ENCODE measurements at regions not wholly inside any gene's neighbourhood (a gene's known extent, or its start where the extent isn't known, plus 50 kb on each side); places are given as distances from the start of the nearest gene placed in this dataset.
"Not testable (repeated sequence)": the region's sequence is repeated elsewhere in the genome, so short reads cannot be mapped to it uniquely, and the experiment has no call there.

- peaks cover 6% of the 10 kb centered on the region for H3K36me3 Mint-ChIP-seq (ENCODE audit: low read depth)
- no peak overlapping the region for H3K27ac Mint-ChIP-seq
- no peaks in the 10 kb centered on the region for H3K9me3 Mint-ChIP-seq
- no peaks in the 10 kb centered on the region for H3K4me1 Mint-ChIP-seq
- no peaks in the 10 kb centered on the region for H3K27me3 Mint-ChIP-seq
- intact Hi-C loops (cut with micrococcal nuclease): no loop called here
- DNase-seq: no peak
- H3K4me3 Mint-ChIP-seq: no peak overlapping the region
These were observed 105.4 kb downstream of the MIAT start for GRCh38 chr22:26762503-26763472.

- H3K4me3 Mint-ChIP-seq: no peak overlapping the region
- H3K9me3 Mint-ChIP-seq: no peaks in the 10 kb centered on the region
- intact Hi-C loops (cut with micrococcal nuclease): no loop called here
- no peaks in the 10 kb centered on the region for H3K27me3 Mint-ChIP-seq
- no peak overlapping the region for H3K27ac Mint-ChIP-seq
- no peak for DNase-seq
- H3K36me3 Mint-ChIP-seq (ENCODE audit: low read depth): peaks cover 6% of the 10 kb centered on the region
- H3K4me1 Mint-ChIP-seq: no peaks in the 10 kb centered on the region
These were observed 106.4 kb downstream of the MIAT start for GRCh38 chr22:26763633-26764361.

DNA sequence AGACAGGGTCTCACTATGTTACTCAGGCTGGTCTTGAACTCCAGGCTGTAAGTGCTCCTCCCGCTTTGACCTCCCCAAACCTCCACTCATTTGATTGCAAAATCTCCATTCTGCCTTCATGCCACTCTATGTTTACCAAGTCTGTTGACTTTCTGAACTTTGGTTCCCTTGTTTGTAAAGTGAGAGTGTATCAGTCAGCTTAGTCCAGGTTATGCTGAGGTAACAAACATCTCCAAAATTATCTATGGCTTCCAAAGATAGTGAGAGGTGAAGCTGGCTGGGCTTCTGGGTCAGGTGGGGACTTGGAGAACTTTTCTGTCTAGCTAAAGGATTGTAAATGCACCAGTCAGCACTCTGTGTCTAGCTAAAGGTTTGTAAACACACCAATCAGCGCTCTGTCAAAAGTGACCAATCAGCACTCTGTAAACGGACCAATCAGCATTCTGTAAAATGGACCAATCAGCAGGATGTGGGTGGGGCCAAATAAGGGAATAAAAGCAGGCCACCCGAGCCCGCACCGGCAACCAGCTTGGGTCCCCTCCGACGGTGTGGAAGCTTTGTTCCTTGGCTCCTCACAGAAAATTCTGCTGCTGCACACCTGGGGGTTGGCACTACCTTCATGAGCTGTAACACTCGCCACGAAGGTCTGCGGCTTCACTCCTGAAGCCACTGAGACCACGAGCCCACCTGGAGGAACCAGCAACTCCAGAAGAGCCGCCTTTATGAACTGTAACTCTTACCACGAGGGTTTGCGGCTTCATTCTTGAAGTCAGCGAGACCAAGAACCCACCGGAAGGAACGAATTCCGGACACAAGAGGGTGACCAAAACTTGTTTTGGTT, 109.3 kb downstream of the MIAT start:
- Mint-ChIP-seq H3K4me3 (no peak overlapping the region), H3K27me3 (no peaks in the 10 kb centered on the region), H3K36me3 (ENCODE audit: low read depth) (peaks cover 6% of the 10 kb centered on the region), H3K9me3 (no peaks in the 10 kb centered on the region), H3K27ac (no peak overlapping the region), H3K4me1 (no peaks in the 10 kb centered on the region)
- no peak for DNase-seq
- intact Hi-C loops (cut with micrococcal nuclease): no loop called here

- Mint-ChIP-seq H3K9me3 (no peaks in the 10 kb centered on the region), H3K36me3 (ENCODE audit: low read depth) (peaks cover 6% of the 10 kb centered on the region), H3K4me1 (no peaks in the 10 kb centered on the region), H3K4me3 (no peak overlapping the region), H3K27me3 (no peaks in the 10 kb centered on the region), H3K27ac (no peak overlapping the region)
- DNase-seq: no peak
- intact Hi-C loops (cut with micrococcal nuclease): no loop called here
These were observed 110.2 kb downstream of the MIAT start for GRCh38 chr22:26767351-26768155.

GRCh38 chr22:26768156-26768515, 110.7 kb downstream of the MIAT start:
- no peak for DNase-seq
- Mint-ChIP-seq H3K27ac (no peak overlapping the region), H3K27me3 (no peaks in the 10 kb centered on the region), H3K4me3 (no peak overlapping the region), H3K9me3 (no peaks in the 10 kb centered on the region), H3K4me1 (no peaks in the 10 kb centered on the region), H3K36me3 (ENCODE audit: low read depth) (peaks cover 6% of the 10 kb centered on the region)
- intact Hi-C loops (cut with micrococcal nuclease): no loop called here

DNA sequence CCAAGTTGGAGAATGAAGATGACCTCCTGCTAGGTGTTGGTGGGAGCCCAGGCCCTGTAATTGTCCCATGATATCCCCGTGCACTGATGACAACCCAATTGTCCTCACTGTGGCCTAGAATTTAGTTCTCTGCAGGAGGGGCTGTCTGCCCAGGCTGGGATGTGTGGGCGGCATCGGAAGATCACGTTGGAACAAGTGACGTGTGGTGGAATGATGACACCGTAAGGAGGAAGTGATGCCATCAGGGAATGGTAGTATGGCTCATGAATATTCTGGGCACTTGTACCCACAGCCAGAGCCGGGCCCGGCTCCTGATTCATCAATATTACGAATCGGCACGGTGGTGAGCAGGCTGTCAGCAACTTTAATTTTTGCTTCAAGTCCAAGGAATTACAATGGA, 111.6 kb downstream of the MIAT start:
- Mint-ChIP-seq H3K36me3 (ENCODE audit: low read depth) (peaks cover 6% of the 10 kb centered on the region), H3K27ac (no peak overlapping the region), H3K9me3 (no peaks in the 10 kb centered on the region), H3K27me3 (no peaks in the 10 kb centered on the region), H3K4me3 (no peak overlapping the region), H3K4me1 (no peaks in the 10 kb centered on the region)
- intact Hi-C loops (cut with micrococcal nuclease): no loop called here
- no peak for DNase-seq

DNA sequence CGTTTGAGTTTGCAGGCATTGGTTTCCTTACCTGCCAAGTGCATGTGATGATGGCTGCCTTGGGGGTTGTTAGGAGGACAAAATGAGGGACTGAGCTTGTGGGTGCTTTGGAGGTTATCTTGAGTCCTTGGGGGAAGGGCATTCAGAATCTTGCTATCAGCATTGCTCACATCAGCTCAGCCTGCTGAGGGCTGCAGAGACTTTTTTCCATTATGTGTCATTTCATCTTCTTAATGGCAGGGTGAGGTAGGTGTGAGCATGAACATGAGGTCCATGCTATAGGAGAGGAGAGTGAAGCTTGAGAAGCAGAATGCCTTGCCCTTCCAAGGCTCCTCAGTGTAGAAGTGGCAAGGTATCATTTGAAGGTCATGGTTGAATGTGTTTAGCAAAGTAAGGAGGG, 112.3 kb downstream of the MIAT start:
- Mint-ChIP-seq H3K4me1 (no peaks in the 10 kb centered on the region), H3K27me3 (no peaks in the 10 kb centered on the region), H3K4me3 (no peak overlapping the region), H3K36me3 (ENCODE audit: low read depth) (peaks cover 8% of the 10 kb centered on the region), H3K27ac (no peak overlapping the region), H3K9me3 (no peaks in the 10 kb centered on the region)
- intact Hi-C loops (cut with micrococcal nuclease): no loop called here
- DNase-seq: no peak

GRCh38 chr22:26770624-26771023, 113.2 kb downstream of the MIAT start:
- intact Hi-C loops (cut with micrococcal nuclease): no loop called here
- Mint-ChIP-seq H3K27me3 (no peaks in the 10 kb centered on the region), H3K9me3 (no peaks in the 10 kb centered on the region), H3K27ac (no peak overlapping the region), H3K4me3 (no peak overlapping the region), H3K4me1 (no peaks in the 10 kb centered on the region), H3K36me3 (ENCODE audit: low read depth) (peaks cover 6% of the 10 kb centered on the region)
- no peak for DNase-seq

DNA sequence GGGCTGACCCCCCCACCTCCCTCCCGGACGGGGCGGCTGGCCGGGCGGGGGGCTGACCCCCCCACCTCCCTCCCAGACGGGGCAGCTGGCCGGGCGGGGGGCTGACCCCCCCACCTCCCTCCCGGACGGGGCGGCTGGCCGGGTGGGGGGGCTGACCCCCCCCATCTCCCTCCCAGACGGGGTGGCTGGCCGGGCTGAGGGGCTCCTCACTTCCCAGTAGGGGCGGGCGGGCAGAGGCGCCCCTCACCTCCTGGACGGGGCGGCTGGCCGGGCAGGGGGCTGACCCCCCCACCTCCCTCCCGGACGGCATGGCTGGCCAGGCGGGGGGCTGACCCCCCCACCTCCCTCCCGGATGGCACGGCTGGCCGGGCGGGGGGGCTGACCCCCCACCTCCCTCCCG, 115.7 kb downstream of the MIAT start:
- intact Hi-C loops (cut with micrococcal nuclease); H3K4me1 Mint-ChIP-seq; H3K4me3 Mint-ChIP-seq; H3K36me3 Mint-ChIP-seq (ENCODE audit: low read depth); H3K27me3 Mint-ChIP-seq; H3K9me3 Mint-ChIP-seq; DNase-seq; H3K27ac Mint-ChIP-seq: not testable (repeated sequence)

DNA sequence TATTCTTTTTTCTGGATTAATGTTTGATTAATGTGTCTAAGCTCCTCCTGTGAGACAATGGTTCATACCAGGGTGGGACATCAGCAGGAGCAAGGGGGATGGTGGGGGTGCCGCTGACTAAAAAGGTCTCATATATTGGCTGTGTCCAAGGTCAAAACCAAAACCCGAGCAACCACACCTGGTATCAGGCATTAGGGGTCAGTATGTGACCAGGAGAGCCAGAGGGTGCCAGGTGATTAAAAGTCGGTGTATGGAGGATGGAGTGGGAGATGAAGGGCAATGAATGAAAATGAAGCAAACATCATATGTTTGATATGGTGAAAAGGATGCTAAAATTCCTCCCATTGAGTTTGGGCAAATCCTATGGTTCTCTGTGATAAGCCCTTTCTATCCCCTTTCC, 118.0 kb downstream of the MIAT start:
- no peaks in the 10 kb centered on the region for H3K27me3 Mint-ChIP-seq
- peaks cover 18% of the 10 kb centered on the region for H3K36me3 Mint-ChIP-seq (ENCODE audit: low read depth)
- no peak overlapping the region for H3K27ac Mint-ChIP-seq
- intact Hi-C loops (cut with micrococcal nuclease): no loop called here
- peaks cover 5% of the 10 kb centered on the region for H3K9me3 Mint-ChIP-seq
- no peak for DNase-seq
- no peaks in the 10 kb centered on the region for H3K4me1 Mint-ChIP-seq
- H3K4me3 Mint-ChIP-seq: no peak overlapping the region

DNA sequence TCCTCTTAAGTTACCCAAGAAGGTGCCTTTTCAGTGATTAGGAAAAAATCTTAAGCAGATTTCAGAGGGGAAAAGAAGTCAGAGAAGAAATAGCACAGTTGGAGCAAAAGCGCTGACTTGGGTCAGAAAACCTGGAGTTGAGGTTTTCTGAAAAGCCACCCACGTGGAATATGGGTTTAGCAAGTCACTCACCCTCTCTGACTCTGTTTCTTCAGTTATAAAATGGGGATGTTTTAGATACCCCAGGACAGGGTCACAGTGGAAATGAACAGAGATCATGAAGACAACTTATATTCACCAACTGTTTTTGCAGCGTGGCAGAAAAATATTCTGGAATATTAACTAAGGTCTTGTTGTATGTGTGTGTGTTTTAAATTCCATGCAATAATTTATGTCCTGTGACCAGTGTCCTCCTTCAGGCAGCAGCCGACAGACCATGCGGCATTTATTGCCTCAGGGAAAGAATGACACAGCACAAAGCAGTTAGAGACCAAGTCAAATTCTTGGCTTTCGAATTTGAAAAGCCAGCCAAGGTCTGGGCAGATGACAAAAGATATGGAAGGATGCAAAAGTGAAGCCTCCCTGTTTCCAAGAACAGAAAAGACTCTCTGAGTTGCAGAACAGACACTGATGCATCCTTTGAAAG, 119.9 kb downstream of the MIAT start:
- no peak overlapping the region for H3K4me3 Mint-ChIP-seq
- DNase-seq: no peak
- intact Hi-C loops (cut with micrococcal nuclease): no loop called here
- H3K4me1 Mint-ChIP-seq: no peaks in the 10 kb centered on the region
- peaks cover 5% of the 10 kb centered on the region for H3K9me3 Mint-ChIP-seq
- no peak overlapping the region for H3K27ac Mint-ChIP-seq
- H3K27me3 Mint-ChIP-seq: no peaks in the 10 kb centered on the region
- H3K36me3 Mint-ChIP-seq (ENCODE audit: low read depth): peaks cover 26% of the 10 kb centered on the region

DNA sequence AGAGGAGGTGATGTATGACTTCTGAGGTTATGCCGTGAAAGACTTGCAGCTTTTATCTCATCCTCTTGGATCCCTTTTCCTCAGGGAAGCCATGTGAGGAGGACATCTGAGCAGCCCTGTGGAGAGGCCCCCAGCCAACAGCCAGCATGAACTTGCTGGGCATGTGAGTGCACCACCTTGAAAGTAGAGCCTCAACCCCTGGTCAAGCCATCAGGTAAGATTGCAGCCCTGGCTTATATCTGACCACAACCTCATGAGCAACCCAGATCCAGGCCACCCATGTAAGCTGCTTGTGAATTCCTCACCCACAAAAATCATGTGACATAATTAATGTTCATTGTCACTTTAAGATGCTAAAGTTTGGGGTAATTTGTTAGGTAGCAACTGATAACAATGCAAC, 121.0 kb downstream of the MIAT start:
- Mint-ChIP-seq H3K4me1 (no peaks in the 10 kb centered on the region), H3K36me3 (ENCODE audit: low read depth) (peaks cover 27% of the 10 kb centered on the region), H3K27me3 (no peaks in the 10 kb centered on the region), H3K4me3 (no peak overlapping the region), H3K27ac (no peak overlapping the region), H3K9me3 (peaks cover 5% of the 10 kb centered on the region)
- no peak for DNase-seq
- intact Hi-C loops (cut with micrococcal nuclease): no loop called here

- no peak for DNase-seq
- H3K36me3 Mint-ChIP-seq (ENCODE audit: low read depth): peaks cover 27% of the 10 kb centered on the region
- H3K4me3 Mint-ChIP-seq: no peak overlapping the region
- H3K27ac Mint-ChIP-seq: no peak overlapping the region
- peaks cover 5% of the 10 kb centered on the region for H3K9me3 Mint-ChIP-seq
- H3K4me1 Mint-ChIP-seq: no peaks in the 10 kb centered on the region
- intact Hi-C loops (cut with micrococcal nuclease): no loop called here
- H3K27me3 Mint-ChIP-seq: no peaks in the 10 kb centered on the region
These were observed 121.7 kb downstream of the MIAT start for GRCh38 chr22:26779108-26779507.

Measured in activated CD4-positive, alpha-beta T cell treated with anti-CD3 and anti-CD28 coated beads, Interleukin-2, amount 10 ng/mL, durations not matched to agents 24 days and 14 days (primary cell).